HepG2 (cell line): ENCODE measurements at regions not wholly inside any gene's neighbourhood (a gene's known extent, or its start where the extent isn't known, plus 50 kb on each side); places are given as distances from the start of the nearest gene placed in this dataset.

Experiments
- ATAC-seq: fragments of 200-7000 bp; cut with Tn5 transposase; 3 replicates; pipeline ENCODE4 v1.9.1; 2020; ENCODE audit warnings: mild to moderate bottlenecking, moderate library complexity
- BruUV-seq: library from RNA; stranded (reverse); fragments of 400-500 nt; replicated peaks from 2 replicates; lab custom pipeline; 2021; lab: Mats Ljungman, UMichigan
- CTCF ChIA-PET: fragments of 300-600 bp; formaldehyde crosslinking; extraction: SDS; loops from one replicate; lab custom pipeline; 2021; ENCODE audit warnings: low total read pairs, inconsistent platforms, low intra/inter-chr PET ratio; lab: Yijun Ruan, JAX
- POLR2A ChIA-PET: fragments of 350-600 bp; sonication (Branson Sonifier 250); formaldehyde crosslinking; loops from one replicate; lab custom pipeline; 2020; ENCODE audit warnings: antibody characterized with exemption, inconsistent platforms; lab: Yijun Ruan, JAX
- DNase-seq: peaks from one replicate; pipeline ENCODE4 v3.0.0-alpha.2; 2015; ENCODE audit warnings: low spot score
- FAIRE-seq: peaks from 3 replicates; lab custom pipeline; 2011; peaks lifted over from hg19 to GRCh38; lab: Jason Lieb, UNC
- H2AFZ ChIP-seq: one replicate; pipeline ENCODE4 v1.6.1; 2011; ENCODE audit warnings: low read length, inconsistent platforms
- H3K27ac ChIP-seq: fragments of 300-600 bp; 3 replicates; pipeline ENCODE4 v1.8.0; 2011; ENCODE audit warnings: mixed run types, mild to moderate bottlenecking, mixed read lengths, low read length, inconsistent platforms; ENCODE audit not compliant: insufficient read depth; ENCODE audit errors: extremely low read length
- H3K27me3 ChIP-seq, 2 experiments: fragments of 200-600 bp in 1 of 2; 2 replicates in 1 of 2; 3 replicates in 1 of 2; pipeline versions ENCODE4 v1.6.0 to v1.8.0; 2011; ENCODE audit warnings: low read length in 2 of 2, mild to moderate bottlenecking in 2 of 2, moderate library complexity in 2 of 2, inconsistent platforms in 1 of 2; ENCODE audit not compliant: insufficient read depth in 2 of 2, control insufficient read depth in 1 of 2
- H3K36me3 ChIP-seq, 2 experiments: fragments of 200-600 bp in 1 of 2; replicated peaks in 1 of 2; 2 replicates in 1 of 2; 3 replicates in 1 of 2; pipeline versions ENCODE4 v1.5.1 to v1.8.0; 2011; ENCODE audit warnings: low read length in 2 of 2, inconsistent platforms in 1 of 2; ENCODE audit not compliant: insufficient read depth in 2 of 2, control insufficient read depth in 1 of 2
- H3K4me1 ChIP-seq: 2 replicates; pipeline ENCODE4 v1.5.1; 2012; ENCODE audit warnings: low read length, inconsistent platforms; ENCODE audit not compliant: insufficient read depth
- H3K4me2 ChIP-seq: 2 replicates; pipeline ENCODE4 v1.6.0; 2011; ENCODE audit warnings: low read depth, low read length, inconsistent platforms
- H3K4me3 ChIP-seq, 3 experiments: fragments of 200-600 bp in 1 of 3; sonication (generic), shearing (Covaris generic) in 1 of 3; replicated peaks in 1 of 3; 2 replicates each; pipeline ENCODE4 v1.5.1; 2011 to 2016; ENCODE audit warnings: low read length in 3 of 3, inconsistent platforms in 2 of 3, low read depth in 2 of 3, mild to moderate bottlenecking in 2 of 3, control low read depth in 1 of 3, mixed read lengths in 1 of 3; ENCODE audit not compliant: insufficient read depth in 1 of 3
- H3K79me2 ChIP-seq: one replicate; pipeline ENCODE4 v1.6.1; 2011; ENCODE audit warnings: low read length, inconsistent platforms; ENCODE audit not compliant: insufficient read depth
- H3K9ac ChIP-seq: 2 replicates; pipeline ENCODE4 v1.6.0; 2011; ENCODE audit warnings: mild to moderate bottlenecking, low read depth, low read length, inconsistent platforms; ENCODE audit not compliant: insufficient read depth
- H3K9me3 ChIP-seq: 2 replicates; pipeline ENCODE4 v1.5.1; 2012; ENCODE audit warnings: mild to moderate bottlenecking, low read length
- H4K20me1 ChIP-seq: 2 replicates; pipeline ENCODE4 v1.6.0; 2011; ENCODE audit warnings: inconsistent platforms, mild to moderate bottlenecking, low read length, moderate library complexity; ENCODE audit not compliant: insufficient read depth
- CBFB ChIP-seq: sonication (generic); formaldehyde crosslinking; IDR thresholded peaks from 2 replicates; pipeline ENCODE4 v1.4.0; 2020; ENCODE audit warnings: missing genetic modification reagents
- FIP1L1 ChIP-seq: fragments of 200-400 bp; formaldehyde crosslinking; IDR thresholded peaks from 2 replicates; pipeline ENCODE4 v1.6.1; 2018; ENCODE audit warnings: low read depth, mild to moderate bottlenecking, low read length, moderate library complexity, borderline replicate concordance; ENCODE audit not compliant: insufficient read depth
- HNRNPK ChIP-seq: fragments of 200-400 bp; formaldehyde crosslinking; IDR thresholded peaks from 2 replicates; pipeline ENCODE4 v1.6.1; 2018; ENCODE audit warnings: low read length, low read depth, moderate library complexity, mild to moderate bottlenecking; ENCODE audit not compliant: poor library complexity, severe bottlenecking
- JDP2 ChIP-seq: sonication (generic); formaldehyde crosslinking; IDR thresholded peaks from 2 replicates; pipeline ENCODE4 v1.8.1; 2022; ENCODE audit warnings: missing genetic modification reagents, borderline replicate concordance
- NFIC ChIP-seq: IDR thresholded peaks from 2 replicates; pipeline ENCODE4 v1.6.1; 2012; ENCODE audit warnings: mild to moderate bottlenecking, low read length, inconsistent platforms
- RARA ChIP-seq: IDR thresholded peaks from 2 replicates; pipeline ENCODE4 v1.6.1; 2016; ENCODE audit warnings: missing genetic modification reagents, missing compliant biosample characterization
- RFXANK ChIP-seq: IDR thresholded peaks from 2 replicates; pipeline ENCODE4 v1.6.1; 2016
- TFE3 ChIP-seq: IDR thresholded peaks from 2 replicates; pipeline ENCODE4 v1.6.1; 2016
- ZBTB1 ChIP-seq: sonication (generic); formaldehyde crosslinking; IDR thresholded peaks from 2 replicates; pipeline ENCODE4 v1.4.0; 2020; ENCODE audit warnings: missing genetic modification reagents, borderline replicate concordance
- ZBTB49 ChIP-seq: sonication (generic); formaldehyde crosslinking; IDR thresholded peaks from 2 replicates; pipeline ENCODE4 v1.4.0; 2020; ENCODE audit warnings: missing genetic modification reagents, borderline replicate concordance
- ZFP82 ChIP-seq: sonication (generic); formaldehyde crosslinking; IDR thresholded peaks from 2 replicates; pipeline ENCODE4 v1.5.1; 2020; ENCODE audit warnings: mild to moderate bottlenecking, missing genetic modification reagents, borderline replicate concordance
- ZNF251 ChIP-seq: sonication (generic); formaldehyde crosslinking; IDR thresholded peaks from 2 replicates; pipeline ENCODE4 v1.9.0; 2021; ENCODE audit warnings: mild to moderate bottlenecking, missing genetic modification reagents
- ZNF552 ChIP-seq: sonication (generic); formaldehyde crosslinking; IDR thresholded peaks from 2 replicates; pipeline ENCODE4 v1.9.0; 2022; ENCODE audit warnings: missing genetic modification reagents, mild to moderate bottlenecking, borderline replicate concordance
- ZNF766 ChIP-seq: sonication (generic); formaldehyde crosslinking; IDR thresholded peaks from 2 replicates; pipeline ENCODE4 v1.5.0; 2020; ENCODE audit warnings: missing genetic modification reagents, borderline replicate concordance
- ZNF800 ChIP-seq: sonication (generic); formaldehyde crosslinking; IDR thresholded peaks from 2 replicates; pipeline ENCODE4 v1.4.0; 2020; ENCODE audit warnings: missing genetic modification reagents
- WGBS: methylation state at CpG from one replicate; pipeline ENCODE4 v1.1.6; 2017; ENCODE audit warnings: low lambda C conversion rate; 5-methylcytosine and 5-hydroxymethylcytosine counted together
- in situ Hi-C: cut with HindIII; loops from 2 replicates; pipeline ENCODE4 v1.10.0; 2017; ENCODE audit warnings: low pct_unique_long_range_greater_than_20kb; ENCODE audit not compliant: extremely low pct_ligation_motif_present
- intact Hi-C: fragments of 100-400 bp; cut with micrococcal nuclease; formaldehyde crosslinking; loops from one replicate; pipeline ENCODE4 v1.10.0; 2022; ENCODE audit not compliant: unreplicated experiment

GRCh38 chr13:68644611-68645010 is 1414.5 kb upstream of the PCDH9 start:
- intact Hi-C loops (no loop called here), in situ Hi-C loops (no loop called here)
- TF ChIP-seq ZNF251 (CRISPR knock-in tag) = no peak
- no peak for TF ChIP-seq FIP1L1
- no peak for TF ChIP-seq ZNF552
- no peak for TF ChIP-seq ZNF800
- no peak for TF ChIP-seq ZFP82 (CRISPR knock-in tag)
- TF ChIP-seq CBFB (CRISPR knock-in tag) = no peak
- no peak for TF ChIP-seq ZNF766 (CRISPR knock-in tag)
- no peak for TF ChIP-seq JDP2 (CRISPR knock-in tag)
- TF ChIP-seq RFXANK (CRISPR knock-in tag) = no peak
- no peak for TF ChIP-seq HNRNPK
- no peak for TF ChIP-seq ZBTB49 (CRISPR knock-in tag)
- TF ChIP-seq NFIC = no peak
- no peak for TF ChIP-seq TFE3
- TF ChIP-seq RARA (CRISPR knock-in tag) = no peak
- TF ChIP-seq ZBTB1 (CRISPR knock-in tag) = no peak
- H3K36me3 ChIP-seq = no peaks in the 10 kb centered on the region
- H3K27ac ChIP-seq = no peak overlapping the region
- POLR2A ChIA-PET = no interaction called here
- 6% methylated on average over 6 of the region's 6 CpGs for WGBS
- FAIRE-seq (no peak), DNase-seq (no peak), ATAC-seq (no peak)
- H3K27me3 ChIP-seq = no peaks in the 10 kb centered on the region
- CTCF ChIA-PET = no interaction called here
- H3K79me2 ChIP-seq = no peaks in the 10 kb centered on the region
- no peaks in the 10 kb centered on the region for H3K4me1 ChIP-seq
- no peak overlapping the region for H3K9ac ChIP-seq
- H3K4me3 ChIP-seq = no peak overlapping the region
- no peaks in the 10 kb centered on the region for H3K9me3 ChIP-seq
- H4K20me1 ChIP-seq = no peaks in the 10 kb centered on the region
- BruUV-seq = no TSS peak
- H3K4me2 ChIP-seq = no peak overlapping the region
- H2AFZ ChIP-seq = no peak overlapping the region
